Activated CD4-positive, alpha-beta T cell treated with anti-CD3 and anti-CD28 coated beads, Interleukin-2, amount 10 ng/mL, durations not matched to agents 24 days and 14 days (primary cell): ENCODE measurements at regions not wholly inside any gene's neighbourhood (a gene's known extent, or its start where the extent isn't known, plus 50 kb on each side); places are given as distances from the start of the nearest gene placed in this dataset.

Experiments
- DNase-seq: peaks from one replicate; pipeline ENCODE4 v3.0.0; 2022
- H3K27ac Mint-ChIP-seq: one replicate; pipeline ENCODE4 v1.8.0; 2022; ENCODE audit warnings: mild to moderate bottlenecking, mixed read lengths
- H3K27me3 Mint-ChIP-seq: one replicate; pipeline ENCODE4 v1.8.0; 2022; ENCODE audit warnings: mixed read lengths
- H3K36me3 Mint-ChIP-seq: one replicate; pipeline ENCODE4 v1.8.0; 2022; ENCODE audit warnings: low read depth, mild to moderate bottlenecking, mixed read lengths
- H3K4me1 Mint-ChIP-seq: one replicate; pipeline ENCODE4 v1.8.0; 2021; ENCODE audit warnings: mixed read lengths
- H3K4me3 Mint-ChIP-seq: one replicate; pipeline ENCODE4 v1.8.0; 2022; ENCODE audit warnings: mild to moderate bottlenecking, moderate library complexity, mixed read lengths
- H3K9me3 Mint-ChIP-seq: one replicate; pipeline ENCODE4 v1.8.0; 2021; ENCODE audit warnings: mixed read lengths
- intact Hi-C: fragments of 100-400 bp; cut with micrococcal nuclease; formaldehyde crosslinking; loops from one replicate; pipeline ENCODE4 v1.15.1; 2023

GRCh38 chr11:82024760-82025159, 708.9 kb downstream of the FAM181B start:
- Mint-ChIP-seq H3K27ac (no peak overlapping the region), H3K27me3 (peaks cover 2% of the 10 kb centered on the region), H3K9me3 (no peaks in the 10 kb centered on the region), H3K4me3 (no peak overlapping the region), H3K4me1 (no peaks in the 10 kb centered on the region), H3K36me3 (no peaks in the 10 kb centered on the region)
- intact Hi-C loops = no loop called here
- no peak for DNase-seq

DNA sequence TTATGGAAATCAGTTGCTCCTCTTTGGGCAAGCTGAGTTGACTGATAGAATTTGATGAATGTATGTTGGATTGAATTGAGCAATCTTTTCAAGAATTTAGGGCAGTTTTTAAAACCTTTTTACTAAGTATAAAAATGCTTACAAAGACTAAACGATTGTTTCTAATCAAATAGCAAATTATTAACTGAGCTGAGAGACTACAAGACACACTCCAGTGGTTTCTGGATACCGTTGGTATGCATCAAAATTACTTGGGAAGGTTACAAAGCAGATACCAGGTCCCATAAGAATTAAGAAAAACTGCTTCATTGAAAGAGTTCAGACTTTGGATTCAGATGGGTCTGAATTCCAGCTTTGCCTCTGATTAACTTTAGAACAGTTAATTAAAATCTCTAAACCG, 721.4 kb downstream of the FAM181B start:
- DNase-seq = no peak
- H3K27ac Mint-ChIP-seq = no peak overlapping the region
- H3K9me3 Mint-ChIP-seq = no peaks in the 10 kb centered on the region
- no peak overlapping the region for H3K4me3 Mint-ChIP-seq
- H3K27me3 Mint-ChIP-seq = no peaks in the 10 kb centered on the region
- H3K4me1 Mint-ChIP-seq = no peaks in the 10 kb centered on the region
- intact Hi-C loops = no loop called here
- no peaks in the 10 kb centered on the region for H3K36me3 Mint-ChIP-seq

GRCh38 chr11:82009133-82009532, 724.5 kb downstream of the FAM181B start:
- Mint-ChIP-seq H3K27ac (no peak overlapping the region), H3K4me3 (no peak overlapping the region), H3K4me1 (peaks cover 9% of the 10 kb centered on the region), H3K9me3 (peaks cover 1% of the 10 kb centered on the region), H3K36me3 (no peaks in the 10 kb centered on the region), H3K27me3 (no peaks in the 10 kb centered on the region)
- intact Hi-C loops = loop anchor here (10.0 kb wide), 1 partner anchor 224 kb away; no protein-coding TSS in a partner anchor
- no peak for DNase-seq

- intact Hi-C loops = loop anchor here (10.0 kb wide), 1 partner anchor 223 kb away; no protein-coding TSS in a partner anchor
- H3K4me1 Mint-ChIP-seq = peaks cover 20% of the 10 kb centered on the region
- DNase-seq = peak; percentile 40
- H3K27ac Mint-ChIP-seq = no peak overlapping the region
- H3K4me3 Mint-ChIP-seq = no peak overlapping the region
- H3K27me3 Mint-ChIP-seq = no peaks in the 10 kb centered on the region
- no peaks in the 10 kb centered on the region for H3K36me3 Mint-ChIP-seq
- H3K9me3 Mint-ChIP-seq = peaks cover 7% of the 10 kb centered on the region
Observed at GRCh38 chr11:82007521-82007920, 726.1 kb downstream of the FAM181B start.

DNA sequence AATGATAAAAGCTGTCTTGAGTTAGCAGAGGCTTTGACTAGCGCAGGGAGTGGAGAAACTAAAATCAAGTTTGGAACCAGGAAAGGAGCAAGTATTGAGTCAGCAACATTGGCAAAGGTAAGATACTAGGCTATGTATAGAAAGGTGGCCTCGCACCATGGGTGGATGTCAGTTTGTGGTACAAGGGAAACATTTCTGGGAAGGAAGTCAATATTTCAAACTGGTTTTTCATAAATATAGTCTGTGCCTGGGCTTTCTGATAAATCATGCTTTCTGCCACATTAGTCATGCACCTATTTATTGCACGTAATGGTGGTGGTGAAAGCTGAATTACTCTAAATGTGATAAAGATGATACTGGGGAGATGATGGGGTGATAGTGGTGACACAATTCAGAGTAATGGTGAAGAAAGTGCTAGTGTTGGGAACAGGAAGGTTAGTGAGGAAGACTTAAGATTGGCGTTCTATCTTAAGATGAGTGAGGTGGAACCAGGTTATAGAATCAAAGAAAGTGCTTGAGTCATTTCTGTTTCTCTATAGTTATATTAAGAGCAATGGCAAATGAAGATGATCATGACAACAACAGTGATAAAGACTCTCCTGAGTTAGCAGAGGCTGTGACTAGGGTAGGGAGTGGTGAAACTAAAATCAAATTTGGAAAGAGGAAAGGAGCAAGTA, 729.0 kb downstream of the FAM181B start:
- H3K9me3 Mint-ChIP-seq = peaks cover 10% of the 10 kb centered on the region
- intact Hi-C loops = loop anchor here (1.0 to 10.0 kb wide), 2 partner anchors 134 to 220 kb away; no protein-coding TSS in a partner anchor
- no peaks in the 10 kb centered on the region for H3K27me3 Mint-ChIP-seq
- H3K27ac Mint-ChIP-seq = peak overlapping the region; percentile 20
- peak; percentile 46 for DNase-seq
- H3K4me3 Mint-ChIP-seq = peak overlapping the region; percentile 0
- H3K4me1 Mint-ChIP-seq = peaks cover 20% of the 10 kb centered on the region
- no peaks in the 10 kb centered on the region for H3K36me3 Mint-ChIP-seq

DNA sequence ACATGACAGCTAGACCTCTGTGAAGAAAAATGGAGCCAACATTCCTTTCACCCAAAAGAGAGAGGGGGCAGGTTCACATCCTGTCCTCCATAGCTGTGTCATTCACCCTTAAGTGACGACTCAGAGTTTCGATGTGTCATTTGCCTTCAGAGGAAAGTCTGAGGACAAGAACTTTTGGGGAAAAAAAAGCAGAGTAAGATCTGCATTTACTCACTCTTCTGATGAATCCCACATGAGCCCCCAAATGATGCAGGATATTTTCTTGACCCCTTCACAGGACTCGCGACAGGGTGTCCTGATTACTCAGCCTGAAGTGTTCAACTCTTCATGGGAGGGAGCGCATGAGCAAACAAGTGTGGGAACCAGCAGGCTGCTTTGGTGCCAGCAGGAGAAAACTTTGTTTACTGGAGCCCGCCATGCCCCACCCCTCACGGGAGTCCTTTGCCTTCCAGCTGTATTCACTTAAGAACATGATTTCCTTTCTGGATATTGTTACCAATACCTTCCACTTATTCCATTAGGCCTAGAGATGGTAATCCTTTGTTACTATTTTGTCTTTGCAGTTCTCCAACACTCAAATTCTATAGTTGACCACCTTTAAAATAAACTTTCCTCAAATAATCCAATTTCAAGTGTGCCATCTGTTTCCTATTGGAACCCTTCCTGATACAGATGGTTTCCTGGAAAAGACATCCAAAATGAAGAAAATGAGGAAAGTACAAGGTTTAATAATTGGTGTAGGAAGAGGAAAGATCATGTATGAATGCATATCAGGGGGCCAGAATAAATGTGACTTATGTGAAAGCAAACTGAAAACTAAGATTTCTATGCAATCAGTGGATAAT, 729.8 kb downstream of the FAM181B start:
- Mint-ChIP-seq H3K9me3 (peaks cover 10% of the 10 kb centered on the region), H3K27me3 (no peaks in the 10 kb centered on the region), H3K36me3 (no peaks in the 10 kb centered on the region), H3K27ac (peak overlapping the region; percentile 41), H3K4me1 (peaks cover 20% of the 10 kb centered on the region), H3K4me3 (no peak overlapping the region)
- DNase-seq = peak; percentile 49
- intact Hi-C loops = loop anchor here (1.0 to 10.0 kb wide), 2 partner anchors 134 to 219 kb away; no protein-coding TSS in a partner anchor

- Mint-ChIP-seq H3K27ac (no peak overlapping the region), H3K4me1 (peaks cover 20% of the 10 kb centered on the region), H3K27me3 (no peaks in the 10 kb centered on the region), H3K36me3 (no peaks in the 10 kb centered on the region), H3K9me3 (peaks cover 10% of the 10 kb centered on the region), H3K4me3 (no peak overlapping the region)
- DNase-seq = peak; percentile 37
- intact Hi-C loops = loop anchor here (10.0 kb wide), 1 partner anchor 218 kb away; no protein-coding TSS in a partner anchor
Observed at GRCh38 chr11:82003024-82003423, 730.6 kb downstream of the FAM181B start.

DNA sequence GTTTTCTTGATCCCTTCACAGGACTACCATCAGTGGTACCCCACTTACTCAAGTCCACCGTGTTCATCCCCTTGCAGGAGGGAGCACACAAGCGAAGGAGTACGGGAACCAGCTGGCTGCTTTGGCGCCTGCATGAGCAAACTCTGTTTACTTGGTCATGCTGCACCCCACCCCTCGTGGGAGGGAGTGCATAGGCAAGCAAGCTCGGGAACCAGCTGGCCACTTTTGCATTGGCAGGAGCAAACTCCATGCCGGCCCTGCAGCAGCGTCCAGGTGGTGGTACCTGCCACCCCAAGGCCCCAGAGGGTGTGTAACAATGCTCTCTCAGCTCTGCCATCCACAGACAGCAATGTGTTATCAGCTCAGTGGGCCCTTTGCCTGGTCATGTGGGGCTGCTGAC, 737.8 kb downstream of the FAM181B start:
- Mint-ChIP-seq H3K9me3 (no peaks in the 10 kb centered on the region), H3K36me3 (no peaks in the 10 kb centered on the region), H3K4me3 (no peak overlapping the region), H3K27me3 (no peaks in the 10 kb centered on the region), H3K4me1 (no peaks in the 10 kb centered on the region), H3K27ac (no peak overlapping the region)
- intact Hi-C loops = no loop called here
- no peak for DNase-seq

DNA sequence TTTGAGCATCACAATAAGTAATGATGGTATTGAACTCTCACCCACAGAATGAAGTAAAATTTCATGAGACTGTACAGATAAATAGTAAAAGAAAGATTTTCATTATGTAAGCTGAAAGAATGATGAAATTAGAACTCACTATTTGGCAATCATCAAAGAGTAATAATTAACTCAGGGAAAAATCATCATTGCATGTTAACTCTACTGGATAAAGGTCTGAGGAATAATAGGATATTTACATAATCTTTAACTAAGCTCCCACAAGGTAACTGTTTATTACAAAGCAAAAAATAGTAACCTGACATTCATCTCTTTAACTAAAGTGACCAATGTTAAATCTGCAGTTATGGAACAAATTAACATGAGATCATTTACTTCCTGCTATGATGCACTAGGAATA, 739.9 kb downstream of the FAM181B start:
- H3K36me3 Mint-ChIP-seq = no peaks in the 10 kb centered on the region
- no peaks in the 10 kb centered on the region for H3K4me1 Mint-ChIP-seq
- intact Hi-C loops = no loop called here
- DNase-seq = no peak
- H3K27me3 Mint-ChIP-seq = no peaks in the 10 kb centered on the region
- H3K27ac Mint-ChIP-seq = no peak overlapping the region
- H3K4me3 Mint-ChIP-seq = no peak overlapping the region
- no peaks in the 10 kb centered on the region for H3K9me3 Mint-ChIP-seq

DNA sequence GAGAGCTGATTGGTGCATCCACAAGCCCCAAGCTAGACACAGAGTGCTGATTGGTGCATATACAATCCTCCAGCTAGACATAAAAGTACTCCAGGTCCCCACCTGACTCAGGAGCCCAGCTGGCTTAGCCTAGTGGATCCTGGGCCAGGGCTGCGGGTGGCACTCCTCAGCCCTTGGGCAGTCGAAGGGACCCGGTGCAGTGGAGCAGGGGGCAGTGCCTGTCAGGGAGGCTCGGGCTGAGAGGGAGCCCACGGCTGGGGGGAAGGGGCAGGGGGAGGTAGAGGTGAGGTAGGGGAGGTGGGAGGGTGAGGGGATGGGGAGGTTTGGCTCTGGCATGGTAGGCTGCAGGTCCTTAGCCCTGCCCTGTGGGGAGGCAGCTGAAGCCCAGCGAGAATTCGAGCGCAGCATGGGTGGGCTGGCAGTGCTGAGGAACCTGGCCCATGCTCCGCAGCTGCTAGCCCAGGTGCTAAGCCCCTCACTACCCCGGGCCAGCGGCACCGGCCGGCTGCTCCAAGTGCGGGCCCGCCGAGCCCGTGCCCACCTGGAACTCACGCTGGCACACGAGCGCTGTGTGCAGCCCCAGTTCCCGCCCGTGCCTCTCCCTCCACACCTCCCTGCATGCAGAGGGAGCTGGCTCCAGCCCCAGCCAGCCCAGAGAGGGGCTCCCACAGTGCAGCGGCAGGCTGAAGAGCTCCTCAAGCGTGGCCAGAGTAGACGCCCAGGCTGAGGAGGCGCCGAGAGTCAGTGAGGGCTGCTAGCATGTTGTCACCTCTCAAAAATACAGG, 742.8 kb downstream of the FAM181B start:
- H3K27me3 Mint-ChIP-seq = no peaks in the 10 kb centered on the region

GRCh38 chr11:81989093-81989492, 744.6 kb downstream of the FAM181B start:
- H3K4me3 Mint-ChIP-seq = no peak overlapping the region
- intact Hi-C loops = no loop called here

More for the DNA sequence above, 742.8 kb downstream of the FAM181B start:
- no peak overlapping the region for H3K27ac Mint-ChIP-seq
- no peak for DNase-seq
- no peaks in the 10 kb centered on the region for H3K36me3 Mint-ChIP-seq
- no peaks in the 10 kb centered on the region for H3K4me1 Mint-ChIP-seq
- intact Hi-C loops = no loop called here
- no peak overlapping the region for H3K4me3 Mint-ChIP-seq
- peaks cover 4% of the 10 kb centered on the region for H3K9me3 Mint-ChIP-seq

DNA sequence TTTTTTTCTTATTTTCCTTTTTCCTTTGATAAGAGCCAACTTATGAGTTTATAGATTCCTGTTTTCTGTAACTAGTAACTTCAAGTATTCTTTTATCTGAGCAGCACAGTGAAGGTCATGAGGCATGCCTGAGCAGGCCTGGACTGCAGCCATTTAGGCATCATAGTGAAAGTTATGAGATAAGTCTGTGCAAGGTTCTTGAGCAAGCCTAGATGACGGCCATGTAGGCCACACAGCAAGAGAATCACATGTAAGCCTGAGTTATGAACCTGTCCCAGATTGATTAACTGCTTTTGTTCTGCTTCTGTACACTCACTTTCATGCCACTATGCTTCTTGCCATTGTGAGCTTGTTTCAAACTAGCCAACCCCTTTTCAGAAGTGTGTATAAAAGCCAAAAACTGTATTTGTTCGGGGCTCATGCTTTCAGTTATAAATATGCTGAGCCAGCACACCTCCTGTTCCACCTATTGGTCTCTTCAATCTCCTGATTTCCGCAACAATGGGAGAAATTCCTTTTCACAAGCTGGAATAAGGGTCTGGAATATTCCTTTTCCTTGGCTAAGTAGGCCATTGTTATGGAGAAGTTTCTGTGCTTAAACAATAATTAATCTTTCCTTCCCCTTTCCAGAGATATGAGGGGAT, 745.7 kb downstream of the FAM181B start:
- H3K27me3 Mint-ChIP-seq = no peaks in the 10 kb centered on the region
- no peak overlapping the region for H3K4me3 Mint-ChIP-seq
- H3K4me1 Mint-ChIP-seq = no peaks in the 10 kb centered on the region
- peaks cover 12% of the 10 kb centered on the region for H3K9me3 Mint-ChIP-seq
- no peaks in the 10 kb centered on the region for H3K36me3 Mint-ChIP-seq
- DNase-seq = no peak
- H3K27ac Mint-ChIP-seq = no peak overlapping the region
- intact Hi-C loops = no loop called here

More at GRCh38 chr11:81989093-81989492, 744.6 kb downstream of the FAM181B start:
- Mint-ChIP-seq H3K9me3 (peaks cover 12% of the 10 kb centered on the region), H3K4me1 (no peaks in the 10 kb centered on the region), H3K27ac (no peak overlapping the region), H3K27me3 (no peaks in the 10 kb centered on the region), H3K36me3 (no peaks in the 10 kb centered on the region)
- DNase-seq = no peak

GRCh38 chr11:81986556-81987161, 747.0 kb downstream of the FAM181B start:
- no peaks in the 10 kb centered on the region for H3K27me3 Mint-ChIP-seq
- H3K27ac Mint-ChIP-seq = no peak overlapping the region
- H3K9me3 Mint-ChIP-seq = peaks cover 12% of the 10 kb centered on the region
- intact Hi-C loops = no loop called here
- H3K4me1 Mint-ChIP-seq = no peaks in the 10 kb centered on the region
- H3K36me3 Mint-ChIP-seq = no peaks in the 10 kb centered on the region
- no peak for DNase-seq
- H3K4me3 Mint-ChIP-seq = no peak overlapping the region
